HK-2 (cell line): ENCODE measurements at regions not wholly inside any gene's neighbourhood (a gene's known extent, or its start where the extent isn't known, plus 50 kb on each side); places are given as distances from the start of the nearest gene placed in this dataset.
"Not testable (repeated sequence)": the region's sequence is repeated elsewhere in the genome, so short reads cannot be mapped to it uniquely, and the experiment has no call there.

Experiments
- DNase-seq: peaks from one replicate; pipeline ENCODE4 v3.0.0-alpha.2; 2018; ENCODE audit not compliant: unreplicated experiment

DNA sequence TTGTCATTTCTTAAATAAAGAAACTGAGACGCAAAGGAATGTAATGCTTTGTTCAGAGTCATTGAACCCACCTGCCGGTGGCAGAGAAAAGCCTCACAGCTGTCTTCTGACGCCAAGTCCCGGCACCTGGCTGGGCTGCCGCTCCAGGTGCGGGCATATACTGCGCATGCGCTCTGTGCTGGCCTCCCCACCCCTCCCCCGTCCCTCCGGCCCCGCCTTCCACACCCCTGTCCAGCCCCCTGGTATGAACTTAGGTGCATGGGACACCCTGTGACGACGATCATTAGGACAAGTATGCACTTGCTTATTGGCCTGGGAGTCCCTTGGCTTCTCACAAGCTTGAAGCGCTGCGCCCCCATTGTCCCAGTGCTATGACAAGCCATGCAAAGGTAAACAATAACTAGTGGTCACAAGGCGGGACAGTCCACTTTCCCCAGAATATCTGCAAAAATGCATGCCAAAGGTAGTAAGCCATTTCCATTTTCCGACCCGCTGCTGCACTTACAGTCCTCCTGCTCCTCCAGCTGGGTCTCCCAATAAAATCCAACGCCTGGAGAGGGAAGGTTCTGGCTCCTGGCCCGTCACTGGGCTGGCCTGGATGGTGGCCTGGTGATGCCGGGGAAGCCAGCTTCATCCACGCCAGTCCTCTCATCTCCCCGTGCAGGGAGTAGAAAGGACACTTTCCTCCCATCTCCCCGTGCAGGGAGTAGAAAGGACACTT lies 100.4 kb downstream of the PSMG1 start:
- no peak for DNase-seq

DNA sequence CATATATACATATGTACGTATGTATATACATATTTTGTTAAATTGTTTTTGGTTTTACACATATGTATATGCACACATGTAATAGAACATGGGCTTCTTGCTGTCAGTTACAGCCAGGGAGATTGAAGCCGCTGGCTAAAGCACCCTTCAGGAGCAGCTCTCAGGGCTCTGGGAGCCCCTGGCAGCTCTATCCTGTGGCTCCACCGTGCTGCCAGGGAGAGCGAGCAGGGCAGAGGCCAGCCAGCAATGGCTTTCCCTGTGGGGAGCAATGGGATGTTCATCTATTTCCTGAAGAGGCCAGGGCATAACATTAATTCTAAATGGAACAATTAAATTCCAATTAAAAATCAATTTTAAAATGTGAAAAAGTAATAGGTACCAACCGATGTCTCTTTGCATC lies 102.9 kb downstream of the PSMG1 start:
- no peak for DNase-seq

DNA sequence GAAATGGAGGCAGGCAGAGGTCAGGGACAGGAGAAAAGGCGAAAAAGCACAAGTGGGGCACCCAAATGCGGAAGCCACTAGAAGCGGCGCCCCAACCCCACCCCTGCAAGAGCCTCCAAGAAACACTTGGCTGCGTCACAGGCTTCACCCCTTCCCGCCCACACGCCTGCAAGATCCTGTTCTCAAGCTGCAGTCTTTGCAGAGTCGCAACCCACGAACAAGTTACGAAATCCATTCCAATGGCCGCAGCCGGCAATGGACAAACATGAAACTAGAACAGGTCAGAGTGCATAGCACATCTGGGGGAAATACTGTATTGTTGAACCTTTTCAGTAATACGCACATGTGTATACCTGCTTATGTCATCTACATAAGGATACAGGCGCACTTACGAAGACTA lies 103.6 kb downstream of the PSMG1 start:
- DNase-seq, result no peak

- no peak for DNase-seq
Observed at GRCh38 chr21:39078322-39079065, 104.8 kb downstream of the PSMG1 start.

GRCh38 chr21:39077876-39078275 lies 105.4 kb downstream of the PSMG1 start:
- DNase-seq, result no peak

GRCh38 chr21:39074508-39074907 lies 108.7 kb downstream of the PSMG1 start:
- no peak for DNase-seq

- DNase-seq, result no peak
Observed at GRCh38 chr21:39073717-39074116, 109.5 kb downstream of the PSMG1 start.

GRCh38 chr21:39073063-39073462 lies 110.2 kb downstream of the PSMG1 start:
- DNase-seq, result no peak

DNA sequence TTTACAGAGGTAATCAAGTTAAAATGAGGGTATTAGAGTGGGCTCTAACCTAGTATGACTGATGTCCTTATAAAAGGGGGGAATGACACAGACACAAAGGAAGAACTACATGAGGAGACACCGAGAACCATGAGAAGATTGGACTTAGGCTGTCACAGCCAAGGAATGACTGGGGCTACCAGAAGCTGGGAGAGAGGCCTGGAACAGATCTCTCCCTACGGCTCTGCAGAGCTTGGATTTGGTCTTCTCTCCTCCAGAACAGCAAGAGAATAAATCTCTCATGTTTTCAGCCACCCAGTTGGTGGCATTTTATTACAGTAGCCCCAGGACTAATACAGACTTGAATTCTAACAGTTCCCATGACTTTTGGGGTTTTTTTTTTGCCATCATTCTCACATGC lies 110.8 kb downstream of the PSMG1 start:
- no peak for DNase-seq

GRCh38 chr21:39071623-39072214 lies 111.5 kb downstream of the PSMG1 start:
- DNase-seq, result no peak

DNA sequence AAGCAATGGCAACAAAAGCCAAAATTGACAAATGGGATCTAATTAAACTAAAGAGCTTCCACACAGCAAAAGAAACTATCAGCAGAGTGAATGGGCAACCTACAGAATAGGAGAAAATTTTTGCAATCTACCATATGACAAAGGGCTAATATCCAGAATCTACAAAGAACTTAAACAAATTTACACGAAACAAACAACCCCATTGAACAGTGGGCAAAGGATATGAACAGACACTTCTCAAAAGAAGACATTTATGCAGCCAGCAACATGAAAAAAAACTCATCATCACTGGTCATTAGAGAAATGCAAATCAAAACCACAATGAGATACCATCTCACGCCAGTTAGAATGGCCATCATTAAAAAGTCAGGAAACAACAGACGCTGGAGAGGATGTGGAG lies 113.4 kb downstream of the PSMG1 start:
- not testable (repeated sequence) for DNase-seq

DNA sequence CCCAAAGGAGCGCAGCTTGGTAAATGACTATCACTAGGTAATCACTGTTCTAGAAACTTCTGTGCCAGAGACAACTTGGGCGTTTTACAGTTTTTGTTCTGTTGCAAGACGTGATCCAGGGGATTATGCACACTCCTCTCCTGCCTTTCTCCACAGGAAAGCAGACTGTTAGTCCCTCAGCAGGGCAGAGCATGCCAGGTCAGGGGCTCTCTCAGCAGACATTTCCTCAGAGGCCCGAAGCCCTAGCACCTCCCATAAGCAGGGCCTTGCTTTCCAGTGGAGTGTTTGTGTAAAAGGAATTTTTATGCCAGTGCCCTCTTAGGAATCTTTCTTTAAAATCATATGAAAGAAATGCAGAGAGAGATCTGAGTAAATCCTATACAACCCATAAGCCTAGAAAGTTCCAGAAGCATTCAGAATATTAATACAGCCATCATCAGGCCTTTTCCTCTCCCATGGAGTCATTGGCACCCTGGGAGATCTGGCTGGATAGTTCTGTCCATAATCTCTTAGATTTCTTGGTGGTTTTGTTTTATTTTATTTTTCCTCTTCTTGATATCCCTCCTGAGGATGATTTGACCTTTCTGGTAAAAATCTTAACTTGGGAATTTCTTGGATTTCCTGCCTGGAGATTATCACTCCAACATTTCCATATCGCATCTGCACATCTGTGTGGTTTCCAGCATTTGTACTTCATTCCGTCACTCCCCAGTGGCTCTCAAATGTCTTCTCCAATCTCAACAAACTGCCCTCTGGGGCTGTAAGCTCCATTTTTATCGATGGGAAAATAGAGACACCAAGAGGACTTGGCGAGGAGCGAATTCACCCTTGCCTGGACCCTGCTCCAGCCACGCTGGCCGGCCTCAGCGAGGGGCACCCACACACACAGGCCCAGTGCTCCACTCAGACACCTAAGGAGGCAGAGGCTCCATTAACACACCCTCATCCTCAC lies 116.1 kb downstream of the PSMG1 start:
- no peak for DNase-seq

DNA sequence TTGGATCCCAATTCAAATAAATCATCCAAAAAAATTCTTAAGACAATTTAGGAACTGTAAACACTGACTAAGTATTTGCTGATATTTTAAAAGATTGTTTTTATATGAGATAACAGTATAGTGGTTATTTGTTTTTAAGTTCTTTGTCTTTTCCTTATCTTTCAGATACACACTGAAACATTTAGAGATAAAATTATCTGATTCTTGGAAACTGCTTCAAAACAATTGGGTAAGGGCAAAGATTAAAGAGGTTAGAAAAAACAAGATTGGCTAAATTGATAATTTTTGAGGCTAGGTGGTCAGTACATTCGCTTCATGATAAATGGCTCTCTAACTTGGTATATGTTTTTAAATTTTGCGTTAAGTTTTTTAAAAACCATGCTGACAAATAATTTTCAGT lies 117.3 kb downstream of the PSMG1 start:
- DNase-seq, result no peak

DNA sequence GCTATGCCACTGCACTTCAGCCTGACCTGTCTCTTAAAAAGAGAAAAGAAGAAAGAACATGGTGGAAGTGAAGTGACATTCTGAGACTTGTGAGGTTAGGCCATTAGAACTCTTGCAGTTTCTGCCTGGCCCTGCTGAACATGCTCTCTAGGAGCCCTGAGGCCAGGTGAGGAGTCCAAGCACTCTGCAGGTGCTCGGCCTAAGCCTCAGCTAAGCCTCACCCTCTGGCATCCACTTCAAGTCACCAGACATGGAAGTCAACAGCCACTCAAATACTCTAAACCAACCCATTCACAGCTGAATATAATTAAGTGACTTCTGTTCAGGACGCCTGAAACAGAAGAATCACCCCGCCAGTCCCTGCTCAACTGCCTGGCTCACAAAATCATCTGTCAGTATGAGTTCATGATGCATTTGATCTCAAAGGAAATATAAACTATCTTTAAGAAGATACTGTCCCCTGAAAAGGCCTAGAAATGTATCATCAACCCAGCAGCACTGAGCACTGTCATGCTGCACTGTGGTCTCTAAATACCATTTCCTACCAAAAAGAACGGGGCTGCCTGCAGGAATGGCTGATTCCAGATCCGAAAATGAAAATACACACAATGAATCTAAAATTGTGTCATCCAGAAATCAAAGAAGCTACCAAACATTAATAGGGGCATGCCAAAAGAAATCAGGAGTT lies 118.8 kb downstream of the PSMG1 start:
- no peak for DNase-seq

- DNase-seq, result no peak
Observed at GRCh38 chr21:39063517-39063916, 119.7 kb downstream of the PSMG1 start.

GRCh38 chr21:39062196-39062595 lies 121.1 kb downstream of the PSMG1 start:
- no peak for DNase-seq

GRCh38 chr21:39061766-39062165 lies 121.5 kb downstream of the PSMG1 start:
- no peak for DNase-seq

DNA sequence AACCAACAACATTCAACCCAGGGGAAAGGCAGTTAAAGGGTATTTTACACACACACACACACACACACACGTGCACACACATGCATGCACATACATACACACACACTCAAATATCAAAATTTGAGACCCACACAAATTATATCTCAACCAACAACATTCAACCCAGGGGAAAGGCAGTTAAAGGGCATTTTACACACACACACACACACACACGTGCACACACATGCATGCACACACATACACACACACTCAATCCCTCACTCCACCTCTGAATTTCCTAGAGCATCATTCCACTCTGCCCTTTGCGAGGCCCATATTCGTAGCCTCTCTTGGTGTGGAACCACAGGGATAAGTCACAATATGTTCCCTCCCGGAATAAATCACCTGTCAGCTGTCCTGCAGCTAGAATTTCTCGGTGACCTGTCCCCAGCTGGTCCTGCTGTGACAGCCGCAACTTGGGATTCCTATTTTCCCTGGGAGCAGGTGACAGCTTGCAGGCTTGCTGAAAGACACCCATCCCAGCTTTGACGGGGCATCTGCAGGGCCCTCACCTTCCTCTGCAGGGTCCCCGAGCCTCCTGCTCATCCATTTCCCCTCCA lies 122.7 kb downstream of the PSMG1 start:
- DNase-seq, result no peak

DNA sequence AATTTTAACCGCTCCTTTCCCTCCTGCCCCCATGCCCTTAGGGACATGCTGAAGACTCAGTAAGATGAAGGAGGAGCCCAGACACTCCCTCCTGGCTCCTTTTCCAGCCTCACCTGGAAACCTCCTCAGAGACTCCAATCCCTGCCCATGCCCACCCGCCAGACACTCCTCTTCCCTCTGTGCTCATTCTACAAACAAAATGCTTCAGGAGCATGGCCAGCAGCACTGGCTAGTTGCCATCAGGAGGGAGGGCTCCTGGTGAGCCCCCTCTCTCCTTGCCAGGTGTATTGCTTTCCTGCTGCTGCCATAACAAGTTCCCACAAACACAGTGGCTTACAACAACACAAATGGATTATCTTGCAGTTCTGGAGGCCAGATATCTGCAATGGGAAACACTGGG lies 126.1 kb downstream of the PSMG1 start:
- DNase-seq, result no peak

DNA sequence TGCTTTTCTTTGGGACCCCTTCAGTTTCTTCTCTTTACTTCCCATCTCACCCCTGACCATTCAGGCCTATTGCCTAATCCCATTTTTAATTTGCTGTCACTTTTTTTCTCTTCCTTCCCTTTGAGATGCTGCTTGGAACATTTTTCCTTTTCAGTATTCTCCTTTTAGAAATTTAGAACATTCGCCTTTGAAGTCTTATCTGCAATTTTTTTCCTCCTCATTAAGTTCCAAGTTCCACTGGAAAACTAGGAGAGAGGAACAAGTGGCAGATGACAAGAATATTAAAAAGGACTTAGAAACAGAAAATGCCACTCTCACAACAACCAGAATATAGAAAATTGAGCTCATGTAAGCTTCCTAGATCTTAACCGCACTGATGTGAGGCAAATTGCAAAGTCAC lies 126.6 kb downstream of the PSMG1 start:
- no peak for DNase-seq

DNA sequence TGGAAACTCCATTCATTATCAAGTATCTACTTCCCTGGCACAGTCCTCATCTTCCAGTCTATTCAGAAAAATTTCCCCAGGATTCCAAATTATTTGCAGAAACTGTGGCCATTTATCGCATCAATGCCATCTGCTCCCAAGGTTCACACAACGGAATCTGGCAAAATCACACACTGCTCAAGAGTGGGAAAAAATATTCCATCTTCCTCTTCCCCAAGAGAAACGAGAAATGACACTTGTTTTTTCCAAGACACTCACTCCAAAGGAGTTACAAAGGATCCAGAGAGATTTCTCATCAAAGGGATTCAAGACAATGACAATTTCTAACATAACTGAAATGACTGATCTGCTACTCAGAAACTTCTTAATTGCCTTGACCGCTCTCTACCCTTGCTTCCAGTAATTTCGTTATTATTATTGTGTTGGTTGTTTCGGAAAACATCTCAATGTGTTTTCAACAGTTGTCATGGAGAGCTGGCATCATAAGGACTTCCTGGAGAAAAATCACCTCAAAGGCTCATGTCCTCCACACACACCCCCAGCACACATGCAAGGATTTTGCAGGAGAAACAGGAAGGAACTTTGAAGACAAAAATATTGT lies 128.0 kb downstream of the PSMG1 start:
- no peak for DNase-seq
